Retinal pigment epithelial cell (primary cell): ENCODE measurements at regions not wholly inside any gene's neighbourhood (a gene's known extent, or its start where the extent isn't known, plus 50 kb on each side); places are given as distances from the start of the nearest gene placed in this dataset.
A peak's percentile ranks its signal among the peaks of the same experiment; 100 is the strongest.
"Not testable (repeated sequence)": the region's sequence is repeated elsewhere in the genome, so short reads cannot be mapped to it uniquely, and the experiment has no call there.

Experiments
- DNase-seq: peaks from one replicate; pipeline ENCODE4 v3.0.0-alpha.2; 2010; ENCODE audit warnings: low read depth
- H3K4me3 ChIP-seq: 2 replicates; pipeline ENCODE4 v1.5.1; 2011; ENCODE audit warnings: mild to moderate bottlenecking, low read length, control low read depth, moderate library complexity
- TF ChIP-seq, protein P1 (sequence below): conservative IDR thresholded peaks from 2 replicates; pipeline ENCODE4 v1.5.1; 2011; ENCODE audit warnings: low read depth, low read length, control low read depth, inconsistent platforms

DNA sequence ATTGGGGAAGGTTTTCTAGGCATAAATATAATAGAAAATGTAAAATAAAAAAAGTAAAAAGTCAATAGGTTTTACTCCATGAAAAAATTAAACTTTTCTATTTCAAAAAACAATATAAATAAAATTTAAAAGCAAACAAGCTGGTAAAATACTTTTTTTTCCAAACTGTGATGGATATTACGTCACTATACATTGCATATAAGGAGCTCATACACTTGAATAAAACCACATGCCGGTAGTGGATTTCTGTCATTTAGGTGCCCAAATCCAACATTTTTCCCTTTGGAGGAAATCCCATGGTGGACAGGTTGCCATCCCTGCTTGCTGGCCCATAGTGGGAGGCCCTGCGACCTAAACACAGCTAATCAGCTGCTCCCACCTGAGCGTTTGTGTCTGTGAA lies 289.4 kb upstream of the HNRNPA3 start:
- no peak for DNase-seq

DNA sequence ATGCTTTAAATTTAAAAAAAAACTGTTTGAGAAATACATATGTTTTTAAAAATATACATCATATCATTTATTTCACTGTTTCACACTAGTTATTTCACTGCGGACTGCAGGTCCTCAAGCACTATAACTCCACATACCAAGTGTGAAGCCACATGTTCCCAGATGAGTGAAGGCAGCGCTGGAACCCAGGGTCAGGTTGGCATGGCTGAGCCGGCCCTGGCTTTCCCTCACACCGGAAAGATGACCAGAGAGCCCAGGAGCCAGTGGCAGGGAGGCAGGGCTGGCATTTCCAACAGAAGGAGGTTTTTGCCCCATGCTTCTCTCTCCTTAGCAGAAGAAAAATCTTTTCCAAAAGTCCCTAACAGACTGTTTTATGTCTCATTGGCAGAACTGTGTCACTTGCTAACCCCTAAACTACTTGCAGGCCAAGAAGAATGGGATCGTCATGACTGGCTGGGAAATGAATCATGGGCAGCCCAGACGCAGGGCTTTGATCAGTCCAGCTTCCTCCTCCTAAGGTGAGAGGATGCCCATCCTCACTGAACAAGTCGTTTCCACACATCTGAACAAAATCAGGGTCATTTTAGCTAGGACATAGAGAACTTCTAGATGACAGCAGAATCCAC lies 287.6 kb upstream of the HNRNPA3 start:
- H3K4me3 ChIP-seq = no peak overlapping the region
- DNase-seq = no peak
- TF ChIP-seq, protein P1, sequence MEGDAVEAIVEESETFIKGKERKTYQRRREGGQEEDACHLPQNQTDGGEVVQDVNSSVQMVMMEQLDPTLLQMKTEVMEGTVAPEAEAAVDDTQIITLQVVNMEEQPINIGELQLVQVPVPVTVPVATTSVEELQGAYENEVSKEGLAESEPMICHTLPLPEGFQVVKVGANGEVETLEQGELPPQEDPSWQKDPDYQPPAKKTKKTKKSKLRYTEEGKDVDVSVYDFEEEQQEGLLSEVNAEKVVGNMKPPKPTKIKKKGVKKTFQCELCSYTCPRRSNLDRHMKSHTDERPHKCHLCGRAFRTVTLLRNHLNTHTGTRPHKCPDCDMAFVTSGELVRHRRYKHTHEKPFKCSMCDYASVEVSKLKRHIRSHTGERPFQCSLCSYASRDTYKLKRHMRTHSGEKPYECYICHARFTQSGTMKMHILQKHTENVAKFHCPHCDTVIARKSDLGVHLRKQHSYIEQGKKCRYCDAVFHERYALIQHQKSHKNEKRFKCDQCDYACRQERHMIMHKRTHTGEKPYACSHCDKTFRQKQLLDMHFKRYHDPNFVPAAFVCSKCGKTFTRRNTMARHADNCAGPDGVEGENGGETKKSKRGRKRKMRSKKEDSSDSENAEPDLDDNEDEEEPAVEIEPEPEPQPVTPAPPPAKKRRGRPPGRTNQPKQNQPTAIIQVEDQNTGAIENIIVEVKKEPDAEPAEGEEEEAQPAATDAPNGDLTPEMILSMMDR = no peak

More for the DNA sequence above, 289.4 kb upstream of the HNRNPA3 start:
- TF ChIP-seq, protein P1 = no peak
- no peak overlapping the region for H3K4me3 ChIP-seq

DNA sequence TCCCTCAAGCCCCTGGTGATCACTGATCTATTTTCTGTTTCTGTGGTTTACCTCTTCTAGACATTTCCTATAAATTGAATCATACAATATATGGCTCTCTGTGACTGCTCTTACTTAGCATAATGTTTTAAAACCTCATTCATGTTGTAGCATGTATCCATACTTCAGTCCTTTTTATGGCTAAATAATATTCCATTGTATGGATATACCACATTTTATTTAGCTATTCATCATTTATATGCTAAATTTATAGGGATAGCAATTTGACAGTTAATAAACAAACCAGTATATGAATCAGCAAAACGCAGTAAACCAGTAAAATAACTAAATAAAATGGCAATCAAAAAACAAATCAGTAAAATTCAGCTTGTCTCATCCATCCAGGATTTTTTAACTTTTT lies 286.1 kb upstream of the HNRNPA3 start:
- H3K4me3 ChIP-seq = no peak overlapping the region
- no peak for DNase-seq
- TF ChIP-seq, protein P1 = no peak

DNA sequence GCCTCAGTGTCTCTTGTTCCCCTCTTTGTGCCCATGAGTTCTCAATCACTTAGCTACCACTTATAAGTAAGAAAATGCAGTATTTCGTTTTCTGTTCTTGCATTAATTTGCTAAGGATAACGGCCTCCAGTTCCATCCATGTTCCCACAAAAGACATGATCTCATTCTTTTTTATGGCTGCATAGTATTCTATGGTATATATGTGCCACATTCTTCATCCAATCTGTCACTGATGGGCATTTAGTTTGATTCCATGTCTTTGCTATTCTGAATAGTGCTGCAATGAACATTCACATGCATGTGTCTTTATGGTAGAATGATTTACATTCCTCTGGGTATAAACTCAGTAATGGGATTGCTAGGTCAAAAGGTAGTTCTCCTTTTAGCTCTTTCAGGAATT lies 283.2 kb upstream of the HNRNPA3 start:
- not testable (repeated sequence) for DNase-seq

DNA sequence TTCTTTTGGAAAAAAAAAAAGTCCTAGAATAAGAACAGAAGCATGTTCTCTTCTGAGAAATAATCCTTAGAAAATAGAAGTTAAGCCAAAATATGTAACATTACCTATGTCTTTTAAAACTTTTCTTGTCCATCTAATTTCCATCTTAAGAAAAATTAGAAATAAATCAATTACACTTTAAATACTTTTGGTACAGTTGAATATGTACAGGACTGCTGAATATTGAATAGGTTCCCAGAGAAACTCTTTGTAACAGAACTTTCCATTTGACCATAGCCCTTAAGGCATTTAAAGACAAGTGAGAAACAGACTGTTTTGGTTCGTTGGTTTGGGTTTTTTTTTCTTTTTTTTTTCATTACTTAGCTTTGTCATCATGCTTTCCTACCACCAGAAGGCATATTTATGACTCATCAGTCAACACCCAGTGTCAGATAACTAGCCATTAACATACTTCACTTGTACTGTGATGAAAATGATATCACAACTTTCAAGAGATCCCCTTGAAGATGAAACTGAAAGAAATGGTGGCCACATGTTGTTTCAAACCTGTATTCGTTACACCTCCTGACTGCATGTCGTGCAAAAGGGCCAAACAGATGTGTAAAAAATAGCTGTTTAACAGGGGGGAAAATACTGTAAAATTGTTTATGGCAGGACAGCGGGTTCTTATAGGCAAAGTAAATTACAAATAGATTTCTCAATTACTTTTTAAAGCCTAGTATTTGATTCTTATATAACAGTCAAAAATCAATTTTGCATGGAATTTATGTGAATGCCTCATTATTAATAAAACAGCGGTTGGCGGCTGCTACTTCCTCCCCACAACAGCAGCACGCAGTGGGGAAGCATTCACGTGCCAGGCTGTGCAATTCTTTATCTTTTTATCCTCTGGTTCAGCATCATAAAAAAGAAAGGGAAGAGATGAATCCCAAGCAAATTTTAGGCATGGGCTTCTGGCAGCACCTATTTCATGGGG lies 280.7 kb upstream of the HNRNPA3 start:
- TF ChIP-seq, protein P1 = no peak
- peak; percentile 2 for DNase-seq
- no peak overlapping the region for H3K4me3 ChIP-seq

More for the DNA sequence above, 283.2 kb upstream of the HNRNPA3 start:
- not testable (repeated sequence) for H3K4me3 ChIP-seq

DNA sequence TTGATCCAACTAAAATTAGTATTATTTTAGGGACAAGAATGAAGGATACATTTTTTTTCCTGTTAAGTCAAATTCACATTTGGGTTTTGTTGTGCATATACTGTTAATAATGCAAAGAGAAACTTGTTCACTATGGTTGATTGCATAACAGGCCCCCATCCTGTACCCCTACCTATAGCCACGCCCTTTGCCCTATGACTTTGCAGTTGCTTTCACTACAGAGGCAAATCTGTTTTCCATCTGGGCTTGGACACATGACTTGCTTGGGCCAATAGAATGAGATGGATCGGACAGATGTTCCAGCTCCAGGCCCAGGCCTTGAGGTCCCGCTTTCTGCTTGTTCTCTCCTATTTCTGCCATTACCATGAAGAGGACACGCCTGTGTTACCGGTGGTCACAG lies 278.5 kb upstream of the HNRNPA3 start:
- TF ChIP-seq, protein P1 = no peak
- H3K4me3 ChIP-seq = no peak overlapping the region
- DNase-seq = no peak

DNA sequence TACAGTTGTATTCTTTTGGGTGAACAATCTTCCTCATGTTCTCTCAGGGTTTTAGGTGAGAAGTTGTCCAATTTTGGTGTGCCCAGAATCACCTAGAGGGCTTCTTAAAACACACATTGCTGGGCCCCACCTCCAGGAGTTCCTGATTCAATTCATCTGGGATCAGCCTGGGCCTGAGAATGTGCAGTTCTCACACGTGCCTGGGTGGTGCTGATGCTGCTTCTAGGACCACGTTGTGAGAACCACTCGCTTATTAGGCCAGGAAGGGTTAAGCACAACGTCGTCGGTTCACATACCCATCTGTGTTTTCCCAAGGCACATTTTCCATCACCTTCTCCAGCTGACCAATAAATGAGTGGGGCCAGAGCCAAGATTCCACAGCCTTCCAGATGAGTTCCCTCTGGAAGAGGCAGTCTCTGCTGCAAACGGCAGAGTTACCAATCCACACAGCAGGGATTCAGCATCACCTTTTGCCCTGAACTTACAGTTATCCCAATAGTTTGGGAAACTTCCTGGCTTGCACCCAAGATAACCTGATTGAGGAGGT lies 277.7 kb upstream of the HNRNPA3 start:
- TF ChIP-seq, protein P1 = no peak
- DNase-seq = no peak
- no peak overlapping the region for H3K4me3 ChIP-seq
